KG1 (cell line): ENCODE measurements at regions not wholly inside any gene's neighbourhood (a gene's known extent, or its start where the extent isn't known, plus 50 kb on each side); places are given as distances from the start of the nearest gene placed in this dataset.
"Not testable (repeated sequence)": the region's sequence is repeated elsewhere in the genome, so short reads cannot be mapped to it uniquely, and the experiment has no call there.

ENCODE experiments used
- DNase-seq: peaks from one replicate; lab custom pipeline; 2025; lab: John Stamatoyannopoulos, UW

DNA sequence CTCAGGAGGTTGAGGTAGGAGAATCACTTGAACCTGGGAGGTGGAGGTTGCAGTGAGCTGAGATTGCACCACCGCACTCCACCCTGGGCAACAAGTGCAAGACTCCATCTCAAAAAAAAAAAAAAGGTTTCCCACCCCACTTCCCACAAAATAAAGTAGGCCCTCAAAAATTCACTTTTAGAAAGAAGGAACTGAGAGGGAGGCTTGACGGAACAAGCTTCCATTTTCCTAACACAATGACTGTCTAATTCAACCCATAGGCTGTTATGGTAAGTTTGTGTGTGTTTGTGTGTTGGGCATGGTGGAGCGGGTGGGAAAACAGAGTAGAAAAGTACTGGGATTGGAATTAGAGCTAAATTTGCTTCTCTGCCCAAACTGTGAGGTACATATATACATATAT, 98.4 kb upstream of the MAN1A1 start:
- no peak for DNase-seq

- no peak for DNase-seq
These were observed 97.0 kb upstream of the MAN1A1 start for GRCh38 chr6:119446609-119447008.

DNA sequence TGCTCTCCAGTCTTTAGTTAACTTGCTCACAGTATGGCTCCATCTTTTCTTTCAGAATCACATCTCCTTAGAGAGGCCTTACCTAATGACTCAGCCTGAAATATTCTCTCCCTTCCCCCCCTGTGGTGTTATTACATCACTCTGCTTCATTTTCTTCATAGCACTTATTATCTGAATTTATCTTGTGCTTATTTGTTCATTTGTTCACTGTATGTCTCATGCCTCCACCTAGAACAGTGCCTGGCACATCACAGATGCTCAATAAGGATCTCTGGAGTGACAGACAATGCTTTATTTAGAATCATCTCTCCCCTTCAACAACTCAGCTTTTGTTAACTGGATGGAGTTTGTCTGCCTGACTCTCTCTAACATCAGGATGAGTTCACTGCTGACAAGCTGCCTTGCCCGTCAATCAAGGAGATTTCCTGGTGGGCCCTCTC, 96.6 kb upstream of the MAN1A1 start:
- DNase-seq, result no peak

DNA sequence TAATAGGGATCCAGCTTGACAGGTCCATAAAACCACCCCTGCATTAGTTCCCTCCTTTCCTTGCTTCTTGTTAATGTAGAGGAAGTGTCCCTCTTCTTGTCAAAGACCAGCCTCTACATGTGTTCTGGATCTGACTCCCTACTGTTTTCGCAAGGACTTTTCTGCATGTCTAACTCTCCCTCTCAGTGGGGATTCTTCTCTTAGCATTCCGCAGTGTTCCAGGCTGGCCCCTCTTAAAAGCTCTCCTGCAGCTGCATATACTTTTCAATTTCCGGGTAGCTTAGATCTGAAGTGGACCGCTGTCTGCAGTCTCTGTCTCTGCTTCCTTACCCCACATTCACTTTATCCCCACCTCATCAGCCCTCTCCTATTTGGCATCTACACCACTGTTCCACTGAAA, 96.1 kb upstream of the MAN1A1 start:
- DNase-seq, result no peak

GRCh38 chr6:119444642-119445557, 95.3 kb upstream of the MAN1A1 start:
- DNase-seq, result no peak

DNA sequence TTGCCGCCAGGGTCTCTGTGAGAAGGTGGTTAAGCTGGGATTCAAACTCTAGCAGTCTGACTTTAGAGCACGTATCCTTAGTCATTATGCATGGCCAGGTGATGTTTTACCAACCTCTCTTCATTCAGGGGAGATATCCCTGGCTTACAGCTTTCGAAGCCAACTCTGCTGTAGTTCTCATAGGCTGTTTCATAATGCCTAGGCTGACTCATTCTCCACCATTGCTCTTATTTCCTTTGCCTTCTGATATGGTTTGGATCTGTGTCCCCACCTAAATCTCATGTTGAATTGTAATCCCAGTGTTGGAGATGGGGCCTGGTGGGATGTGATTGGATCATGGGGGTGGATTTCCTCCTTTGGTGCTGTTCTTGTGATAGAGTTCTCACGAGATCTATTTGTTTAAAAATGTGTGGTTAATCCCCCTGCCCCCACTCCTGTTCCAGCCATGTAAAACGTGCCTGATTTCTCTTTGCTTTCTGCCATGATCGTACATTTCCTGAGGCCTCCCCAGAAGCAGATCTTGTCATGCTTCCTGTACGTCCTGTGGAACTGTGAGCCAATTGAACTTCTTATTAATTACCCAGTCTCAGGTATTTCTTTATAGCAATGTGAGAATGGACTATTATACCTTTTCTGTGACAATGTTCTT, 94.6 kb upstream of the MAN1A1 start:
- DNase-seq, result no peak

- DNase-seq, result peak; percentile 50
These were observed 93.2 kb upstream of the MAN1A1 start for GRCh38 chr6:119442776-119443184.

DNA sequence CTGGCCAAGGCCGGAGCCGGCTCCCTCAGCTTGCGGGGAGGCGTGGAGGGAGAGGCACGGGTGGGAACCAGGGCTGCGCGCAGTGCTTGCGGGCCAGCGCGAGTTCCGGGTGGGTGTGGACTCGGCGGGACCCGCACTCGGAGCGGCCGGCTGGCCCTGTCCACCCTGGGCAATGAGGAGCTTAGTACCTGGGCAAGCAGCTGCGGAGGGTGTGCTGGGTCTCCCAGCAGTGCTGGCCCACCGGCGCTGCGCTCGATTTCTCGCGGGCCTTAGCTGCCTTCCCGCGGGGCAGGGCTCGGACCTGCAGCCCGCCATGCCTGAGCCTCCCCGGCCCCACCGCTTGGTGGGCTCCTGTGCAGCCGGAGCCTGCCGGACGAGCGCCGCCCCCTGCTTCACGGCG, 91.4 kb upstream of the MAN1A1 start:
- no peak for DNase-seq

- no peak for DNase-seq
These were observed 87.0 kb upstream of the MAN1A1 start for GRCh38 chr6:119436583-119436982.

GRCh38 chr6:119431799-119432198, 82.2 kb upstream of the MAN1A1 start:
- no peak for DNase-seq

- no peak for DNase-seq
These were observed 81.2 kb upstream of the MAN1A1 start for GRCh38 chr6:119430805-119431204.

GRCh38 chr6:119428633-119429032, 79.1 kb upstream of the MAN1A1 start:
- DNase-seq, result no peak

- DNase-seq, result no peak
These were observed 77.1 kb upstream of the MAN1A1 start for GRCh38 chr6:119426619-119427018.

GRCh38 chr6:119423996-119424395, 74.4 kb upstream of the MAN1A1 start:
- DNase-seq, result no peak

GRCh38 chr6:119418084-119418483, 68.5 kb upstream of the MAN1A1 start:
- DNase-seq, result not testable (repeated sequence)

DNA sequence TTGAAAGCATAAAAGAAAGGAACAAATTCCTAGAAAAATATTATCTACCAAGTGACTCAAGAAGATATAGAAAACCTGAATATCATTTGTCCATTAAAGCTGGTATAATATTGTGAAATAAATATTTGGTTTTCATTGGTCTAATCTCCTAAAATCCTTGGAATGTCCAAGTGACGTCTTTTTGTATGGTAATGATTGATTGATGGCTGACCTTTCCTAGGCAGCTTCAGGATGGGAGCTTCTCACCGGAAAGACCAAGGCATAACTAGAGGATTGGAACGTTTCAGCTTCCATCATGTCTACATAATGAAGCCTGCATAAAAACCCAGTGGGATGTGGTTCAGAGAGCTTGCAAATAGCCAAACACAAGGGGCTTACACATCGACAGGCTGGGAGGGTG, 57.6 kb upstream of the MAN1A1 start:
- DNase-seq, result no peak

DNA sequence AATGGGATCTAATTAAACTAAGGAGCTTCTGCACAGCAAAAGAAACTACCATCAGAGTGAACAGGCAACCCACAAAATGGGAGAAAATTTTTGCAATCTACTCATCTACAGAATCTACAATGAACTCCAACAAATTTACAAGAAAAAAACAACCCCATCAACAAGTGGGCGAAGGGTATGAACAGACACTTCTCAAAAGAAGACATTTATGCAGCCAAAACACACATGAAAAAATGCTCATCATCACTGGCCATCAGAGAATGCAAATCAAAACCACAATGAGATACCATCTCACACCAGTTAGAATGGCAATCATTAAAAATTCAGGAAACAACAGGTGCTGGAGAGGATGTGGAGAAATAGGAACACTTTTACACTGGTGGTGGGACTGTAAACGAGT, 55.6 kb upstream of the MAN1A1 start:
- not testable (repeated sequence) for DNase-seq
